Type B pancreatic cell (in vitro differentiated cells): ENCODE measurements at regions not wholly inside any gene's neighbourhood (a gene's known extent, or its start where the extent isn't known, plus 50 kb on each side); places are given as distances from the start of the nearest gene placed in this dataset.

Source experiments
- DNase-seq: peaks from one replicate; pipeline ENCODE4 v3.0.0; 2021; ENCODE audit warnings: mixed read lengths; ENCODE audit not compliant: unreplicated experiment; ENCODE audit errors: extremely low spot score
- H3K27ac Mint-ChIP-seq: 2 replicates; pipeline ENCODE4 v1.8.0; 2021; ENCODE audit warnings: mild to moderate bottlenecking, mixed read lengths
- H3K27me3 Mint-ChIP-seq: 2 replicates; pipeline ENCODE4 v1.8.0; 2021; ENCODE audit warnings: mixed read lengths
- H3K36me3 Mint-ChIP-seq: 2 replicates; pipeline ENCODE4 v1.8.0; 2021; ENCODE audit warnings: mixed read lengths
- H3K4me1 Mint-ChIP-seq: one replicate; pipeline ENCODE4 v1.8.0; 2021; ENCODE audit warnings: mixed read lengths; ENCODE audit not compliant: unreplicated experiment
- H3K4me3 Mint-ChIP-seq: 2 replicates; pipeline ENCODE4 v1.8.0; 2021; ENCODE audit warnings: mild to moderate bottlenecking, mixed read lengths
- H3K9me3 Mint-ChIP-seq: 2 replicates; pipeline ENCODE4 v1.8.0; 2021; ENCODE audit warnings: mixed read lengths
- CTCF ChIP-seq: fragments of 200-600 bp; sonication (generic); conservative IDR thresholded peaks from 2 replicates; pipeline ENCODE4 v1.5.0; 2021; ENCODE audit warnings: antibody characterized with exemption, mild to moderate bottlenecking

DNA sequence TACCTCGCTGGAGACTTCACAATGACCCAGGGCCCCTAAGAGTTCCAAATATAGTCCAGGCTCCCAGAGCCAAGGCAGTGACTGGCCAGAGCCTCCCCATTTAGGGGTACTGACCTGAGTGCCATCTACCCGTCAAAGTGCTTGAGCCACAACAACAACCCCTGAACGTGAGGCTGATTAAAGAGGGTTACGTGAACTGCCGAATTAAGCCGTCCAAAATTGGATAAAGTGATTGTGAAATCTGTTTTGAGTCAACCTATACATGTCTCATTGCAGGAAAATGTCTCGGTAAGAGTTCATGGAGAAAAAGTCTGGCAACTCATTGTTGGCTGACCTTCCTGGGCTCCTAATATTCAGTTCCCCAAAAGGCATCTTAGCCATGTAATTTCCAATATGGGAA, 116.3 kb downstream of the TTC32 start:
- no peak overlapping the region for H3K4me3 Mint-ChIP-seq

DNA sequence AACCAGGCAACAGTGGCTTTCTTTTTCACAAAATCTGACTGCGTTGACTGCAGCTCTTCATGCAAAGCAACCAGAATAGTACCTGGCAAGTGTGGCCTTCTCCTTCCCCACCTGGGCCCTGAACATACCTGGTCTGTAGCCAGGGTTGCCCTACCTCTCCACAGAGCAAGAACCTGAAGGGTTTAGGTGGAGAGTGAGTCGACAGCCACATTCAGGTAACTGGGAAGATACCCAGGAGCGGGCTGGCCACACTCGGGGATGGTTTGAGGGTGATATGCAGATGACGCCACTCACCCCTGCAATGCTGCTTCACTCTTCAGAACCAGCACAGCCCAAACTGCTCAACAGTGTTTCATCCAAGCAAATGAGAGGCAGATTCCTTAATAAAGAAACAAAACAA, 117.3 kb downstream of the TTC32 start:
- peaks cover 19% of the 10 kb centered on the region for H3K4me1 Mint-ChIP-seq
- H3K27ac Mint-ChIP-seq: no peak overlapping the region
- DNase-seq: no peak
- no peaks in the 10 kb centered on the region for H3K36me3 Mint-ChIP-seq
- no peaks in the 10 kb centered on the region for H3K9me3 Mint-ChIP-seq
- H3K4me3 Mint-ChIP-seq: no peak overlapping the region
- peaks cover 23% of the 10 kb centered on the region for H3K27me3 Mint-ChIP-seq
- TF ChIP-seq CTCF: no peak

More for the DNA sequence above, 116.3 kb downstream of the TTC32 start:
- Mint-ChIP-seq H3K9me3 (no peaks in the 10 kb centered on the region), H3K27ac (no peak overlapping the region), H3K4me1 (peaks cover 19% of the 10 kb centered on the region), H3K36me3 (no peaks in the 10 kb centered on the region), H3K27me3 (peaks cover 27% of the 10 kb centered on the region)
- no peak for DNase-seq
- TF ChIP-seq CTCF: no peak

GRCh38 chr2:19783935-19784334, 117.8 kb downstream of the TTC32 start:
- H3K36me3 Mint-ChIP-seq: no peaks in the 10 kb centered on the region
- H3K27ac Mint-ChIP-seq: no peak overlapping the region
- no peak overlapping the region for H3K4me3 Mint-ChIP-seq
- peaks cover 19% of the 10 kb centered on the region for H3K4me1 Mint-ChIP-seq
- TF ChIP-seq CTCF: no peak
- no peaks in the 10 kb centered on the region for H3K9me3 Mint-ChIP-seq
- H3K27me3 Mint-ChIP-seq: peaks cover 22% of the 10 kb centered on the region
- no peak for DNase-seq

GRCh38 chr2:19776941-19777514, 124.8 kb downstream of the TTC32 start:
- Mint-ChIP-seq H3K27me3 (peaks cover 21% of the 10 kb centered on the region), H3K36me3 (no peaks in the 10 kb centered on the region), H3K9me3 (no peaks in the 10 kb centered on the region), H3K4me3 (no peak overlapping the region), H3K27ac (no peak overlapping the region), H3K4me1 (peaks cover 16% of the 10 kb centered on the region)
- no peak for TF ChIP-seq CTCF
- no peak for DNase-seq

- DNase-seq: no peak
- peaks cover 16% of the 10 kb centered on the region for H3K4me1 Mint-ChIP-seq
- H3K27me3 Mint-ChIP-seq: peaks cover 16% of the 10 kb centered on the region
- no peaks in the 10 kb centered on the region for H3K9me3 Mint-ChIP-seq
- no peak overlapping the region for H3K27ac Mint-ChIP-seq
- H3K36me3 Mint-ChIP-seq: no peaks in the 10 kb centered on the region
- H3K4me3 Mint-ChIP-seq: no peak overlapping the region
- TF ChIP-seq CTCF: no peak
Observed at GRCh38 chr2:19775838-19776237, 125.9 kb downstream of the TTC32 start.

- H3K27ac Mint-ChIP-seq: no peak overlapping the region
- no peak for TF ChIP-seq CTCF
Observed at GRCh38 chr2:19775315-19775714, 126.5 kb downstream of the TTC32 start.

More at GRCh38 chr2:19775315-19775714, 126.5 kb downstream of the TTC32 start:
- no peak for DNase-seq
- no peaks in the 10 kb centered on the region for H3K36me3 Mint-ChIP-seq
- H3K4me3 Mint-ChIP-seq: no peak overlapping the region
- peaks cover 16% of the 10 kb centered on the region for H3K4me1 Mint-ChIP-seq
- no peaks in the 10 kb centered on the region for H3K9me3 Mint-ChIP-seq
- H3K27me3 Mint-ChIP-seq: peaks cover 14% of the 10 kb centered on the region
